ENCODE measurements at regions not wholly inside any gene's neighbourhood (a gene's known extent, or its start where the extent isn't known, plus 50 kb on each side); places are given as distances from the start of the nearest gene placed in this dataset.
"Not testable (repeated sequence)": the region's sequence is repeated elsewhere in the genome, so short reads cannot be mapped to it uniquely, and the experiment has no call there.

DNA sequence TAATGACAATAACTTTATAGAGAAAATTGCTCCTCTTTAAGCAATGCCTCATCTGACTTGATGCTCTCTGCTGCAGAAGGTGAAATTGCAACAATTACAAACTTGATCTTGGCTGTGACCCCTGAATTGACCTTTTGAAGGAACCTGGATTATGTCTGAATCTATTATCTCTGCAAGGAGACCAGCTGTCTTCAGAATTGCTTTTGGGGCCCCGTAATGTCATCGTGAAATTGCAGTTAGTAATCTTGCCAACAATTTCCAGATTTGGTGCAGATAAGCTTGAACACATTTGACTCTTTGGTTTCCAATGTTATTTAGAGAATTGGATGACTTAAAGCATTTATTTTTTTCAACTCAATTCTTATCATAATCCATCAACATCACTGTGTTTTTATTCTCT, 520.6 kb downstream of the CCSER2 start:
- no peak for DNase-seq (ENCODE audit: low read depth in 2 of 2)

DNA sequence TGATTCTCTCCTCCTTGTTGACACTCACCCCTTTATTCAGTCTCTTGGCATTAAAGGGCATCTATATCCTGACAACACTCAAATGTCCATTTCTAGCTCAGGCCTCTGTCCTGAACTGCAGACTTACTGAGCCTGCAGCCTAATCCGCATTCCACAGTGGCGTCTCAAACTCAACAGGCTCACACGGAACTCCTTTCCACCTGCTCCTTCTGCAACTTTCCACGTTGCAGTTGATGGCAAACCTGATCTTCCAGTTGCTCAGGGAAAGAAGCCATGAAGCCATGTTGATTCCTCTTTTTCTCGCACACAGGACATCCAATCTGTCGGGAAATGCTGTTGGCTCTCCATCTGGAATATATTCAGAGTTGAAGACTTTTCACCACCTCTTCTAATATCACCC, 522.4 kb downstream of the CCSER2 start:
- DNase-seq (ENCODE audit: low read depth in 2 of 2), result no peak

DNA sequence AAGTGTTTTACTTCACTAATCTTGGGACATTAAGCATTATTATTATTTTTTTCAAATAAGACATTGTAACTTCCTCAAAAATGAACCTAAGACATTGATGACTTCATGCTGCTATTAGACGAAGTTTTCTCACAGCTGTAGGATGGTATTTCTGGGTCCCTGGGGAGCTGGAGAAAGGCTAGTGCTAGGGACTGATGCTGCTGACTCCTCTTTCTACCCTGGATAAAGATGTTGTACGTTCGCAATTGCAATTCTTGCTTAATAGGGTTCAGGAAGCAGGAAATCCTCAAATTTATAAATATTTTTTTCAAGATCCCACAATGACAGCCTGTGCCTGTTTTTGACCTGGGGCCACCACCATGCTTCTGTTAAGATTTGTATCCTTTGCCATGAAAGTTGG, 526.0 kb downstream of the CCSER2 start:
- DNase-seq (ENCODE audit: low read depth in 2 of 2), result no peak

DNA sequence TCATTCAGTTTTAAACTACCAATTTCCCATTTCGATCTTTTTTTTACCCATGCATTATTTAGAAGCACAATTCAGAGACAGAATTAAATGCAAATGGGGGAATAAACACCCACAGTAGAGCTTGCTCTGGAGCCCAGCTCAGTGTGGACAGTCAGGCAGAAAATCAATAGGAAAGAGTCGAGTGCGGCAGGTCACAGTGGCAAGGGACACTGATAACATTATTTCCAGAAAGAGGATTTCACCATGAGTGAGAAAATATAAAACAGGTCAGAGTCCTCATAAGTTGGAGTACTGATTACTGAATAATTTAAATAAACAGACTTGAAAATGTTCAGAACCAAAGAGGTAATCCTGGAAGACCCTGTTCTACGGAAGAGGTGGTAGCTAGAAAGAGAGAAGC, 532.5 kb downstream of the CCSER2 start:
- DNase-seq (ENCODE audit: low read depth in 2 of 2), result no peak

DNA sequence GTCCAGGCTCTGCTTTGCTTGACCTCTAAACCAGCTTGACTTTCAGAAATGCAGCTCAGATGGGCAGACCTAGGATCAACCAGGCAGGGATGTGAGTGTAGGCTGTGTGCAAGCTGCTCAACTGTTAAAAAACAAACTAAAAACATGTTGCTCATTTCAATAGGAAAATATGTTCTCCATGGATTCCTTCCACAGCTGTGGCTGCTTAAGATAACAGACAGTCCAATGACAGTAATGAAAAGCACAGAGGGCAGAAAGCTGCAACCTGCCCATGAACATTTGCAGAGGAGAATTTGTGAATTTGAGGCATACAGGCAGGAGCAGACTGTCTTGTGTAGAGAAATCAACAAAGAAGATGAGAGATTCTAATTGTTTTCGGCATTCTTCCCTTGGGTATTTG, 534.2 kb downstream of the CCSER2 start:
- DNase-seq (ENCODE audit: low read depth in 2 of 2), result no peak

DNA sequence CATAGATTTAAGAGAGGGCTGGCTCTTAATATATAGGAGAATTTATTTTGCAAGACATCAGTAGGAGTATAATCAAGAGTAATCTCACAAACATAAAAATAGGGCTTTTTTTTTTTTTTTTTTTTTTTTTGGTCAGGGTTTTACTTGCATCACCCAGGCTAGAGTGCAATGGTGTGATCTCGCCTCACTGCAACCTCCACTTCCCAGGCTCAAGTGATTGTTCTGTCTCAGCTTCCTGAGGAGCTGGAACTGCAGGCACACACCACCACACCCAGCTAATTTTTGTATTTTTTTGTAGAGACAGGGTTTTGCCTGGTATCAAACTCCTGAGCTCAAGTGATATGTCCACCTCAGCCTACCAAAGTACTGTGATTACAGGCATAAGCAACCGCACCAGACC, 535.3 kb downstream of the CCSER2 start:
- DNase-seq (ENCODE audit: low read depth in 2 of 2), result no peak

DNA sequence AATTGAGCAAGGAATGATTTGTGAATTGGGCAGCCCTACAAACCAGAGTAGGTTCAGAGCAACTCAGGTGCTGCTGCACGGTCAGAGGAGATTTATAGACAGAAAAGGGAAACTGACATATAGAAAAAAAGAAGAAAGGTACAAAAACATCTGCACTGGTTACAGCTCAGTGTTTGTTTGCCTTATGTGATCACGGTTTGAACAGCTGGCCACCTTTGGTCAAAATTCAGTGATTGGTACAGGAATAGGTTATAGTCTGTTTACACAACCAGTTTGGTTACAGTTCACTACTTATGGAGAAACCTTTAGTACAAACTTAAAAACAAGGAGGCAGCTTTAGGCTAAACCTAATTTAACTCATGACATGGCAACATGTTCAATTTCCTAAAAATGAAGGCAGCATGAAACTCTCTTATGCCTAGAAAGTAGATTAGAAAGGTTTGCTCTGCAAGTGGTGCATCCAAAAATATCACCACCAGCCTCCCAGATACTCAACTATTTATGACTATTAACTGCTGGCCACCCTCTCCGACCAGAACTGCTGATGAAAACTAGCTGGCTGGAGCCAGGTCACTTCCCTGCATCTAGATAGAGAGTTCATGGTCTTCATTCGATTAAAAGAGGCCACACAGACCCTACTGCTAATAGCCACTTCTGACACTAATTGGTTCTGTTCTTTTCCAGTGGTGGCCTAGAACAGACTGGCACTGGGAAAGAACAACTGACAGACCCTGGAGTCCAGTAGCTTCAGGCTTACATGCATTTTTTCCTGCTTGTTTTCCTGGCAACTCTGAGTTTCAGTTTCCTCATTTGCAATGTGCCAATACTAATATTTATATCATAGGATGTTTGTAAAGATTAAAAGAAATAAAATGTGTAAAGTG, 548.0 kb downstream of the CCSER2 start:
- DNase-seq (ENCODE audit: low read depth in 2 of 2), result no peak

DNA sequence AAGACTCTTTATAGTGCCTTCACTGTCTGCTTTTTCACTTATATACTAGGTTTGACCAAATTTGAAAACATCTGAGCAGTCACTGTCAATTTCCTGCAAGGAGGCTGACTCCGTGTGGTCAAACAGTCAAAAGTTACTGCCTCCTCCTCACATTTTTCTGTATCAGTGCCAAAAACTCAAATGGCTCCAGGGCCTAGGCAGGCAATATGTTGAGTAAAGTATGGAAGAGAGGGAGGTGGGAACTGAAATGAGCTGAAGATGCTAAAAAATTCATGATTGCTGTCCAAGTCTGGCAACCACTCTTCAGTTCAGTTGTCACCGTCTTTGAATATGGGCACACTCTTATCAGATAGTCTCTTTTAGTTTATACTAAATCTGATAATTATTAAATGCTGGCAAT, 551.6 kb downstream of the CCSER2 start:
- DNase-seq (ENCODE audit: low read depth in 2 of 2), result no peak

DNA sequence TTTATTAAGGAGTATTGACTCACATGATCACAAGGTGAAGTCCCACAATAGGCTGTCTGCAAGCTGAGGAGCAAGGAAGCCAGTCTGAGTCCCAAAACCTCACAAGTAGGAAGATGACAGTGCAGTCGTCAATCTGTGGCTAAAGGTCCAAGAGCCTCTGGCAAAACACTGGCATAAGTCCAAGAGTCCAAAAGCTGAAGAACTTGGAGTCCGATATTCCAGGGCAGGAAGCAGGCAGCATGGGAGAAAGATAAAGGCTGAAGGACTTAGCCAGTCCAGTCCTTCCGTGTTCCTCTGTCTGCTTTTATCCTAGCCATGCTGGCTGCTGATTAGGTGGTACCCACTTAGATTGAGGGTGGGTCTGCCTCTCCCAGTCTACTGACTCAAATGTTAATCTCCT, 553.3 kb downstream of the CCSER2 start:
- not testable (repeated sequence) for DNase-seq (ENCODE audit: low read depth in 2 of 2)

DNA sequence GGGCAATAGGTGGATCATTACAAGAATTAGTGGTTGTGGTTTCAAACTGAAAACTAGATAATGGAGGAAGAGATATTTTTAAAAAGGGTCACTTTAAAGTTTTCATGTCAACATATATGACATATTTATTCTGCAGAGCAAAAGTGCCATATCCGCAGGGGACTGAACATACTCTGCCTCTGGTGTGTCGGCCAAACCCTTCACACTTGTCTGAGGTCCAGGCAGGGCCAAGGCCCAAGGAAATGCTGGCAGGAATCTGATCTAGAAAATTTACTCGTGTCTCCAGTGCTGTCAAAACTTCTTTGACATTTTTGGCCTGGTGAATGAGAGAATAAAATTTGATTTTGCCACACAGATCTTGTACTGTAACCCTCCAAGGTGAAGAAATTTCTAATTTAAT, 562.3 kb downstream of the CCSER2 start:
- DNase-seq (ENCODE audit: low read depth in 2 of 2), result no peak

DNA sequence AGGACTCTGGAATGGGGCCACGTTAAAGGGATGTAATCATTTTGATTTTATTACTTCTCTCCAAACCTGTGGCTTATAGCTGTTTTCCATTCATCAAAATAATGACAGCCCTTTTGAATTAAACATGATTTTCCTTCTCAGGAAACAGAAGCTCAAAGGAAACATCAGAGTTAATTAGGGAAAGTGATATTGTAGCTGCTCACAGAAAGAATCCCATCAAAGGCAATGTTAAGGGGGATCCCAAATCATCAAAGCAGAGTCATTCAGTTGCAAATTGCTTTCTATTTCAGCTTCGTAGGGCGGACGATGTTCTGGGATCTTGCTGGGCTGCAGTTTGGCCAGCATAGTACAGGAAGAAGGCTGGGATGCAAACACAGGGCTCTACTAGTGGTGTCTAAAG, 563.2 kb downstream of the CCSER2 start:
- DNase-seq (ENCODE audit: low read depth in 2 of 2), result no peak

DNA sequence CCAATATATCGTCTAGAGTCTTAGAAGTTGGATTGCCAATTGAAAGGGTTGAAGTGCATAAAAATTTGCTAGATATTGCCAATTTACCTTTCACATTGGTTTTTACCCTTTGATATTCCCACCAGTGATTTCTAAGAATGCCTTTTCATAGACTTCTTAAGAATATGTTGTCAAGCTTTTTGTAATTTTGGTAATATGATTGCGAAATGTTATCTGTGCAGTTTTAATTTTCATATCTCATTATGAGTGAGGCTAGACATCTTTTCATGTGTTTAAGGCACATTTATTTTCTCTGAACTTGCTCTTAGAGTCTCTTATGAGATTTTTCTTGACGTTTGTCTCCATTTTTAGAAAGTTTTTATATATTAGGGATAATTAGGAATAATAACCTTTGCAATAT, 567.2 kb downstream of the CCSER2 start:
- no peak for DNase-seq (ENCODE audit: low read depth in 2 of 2)

DNA sequence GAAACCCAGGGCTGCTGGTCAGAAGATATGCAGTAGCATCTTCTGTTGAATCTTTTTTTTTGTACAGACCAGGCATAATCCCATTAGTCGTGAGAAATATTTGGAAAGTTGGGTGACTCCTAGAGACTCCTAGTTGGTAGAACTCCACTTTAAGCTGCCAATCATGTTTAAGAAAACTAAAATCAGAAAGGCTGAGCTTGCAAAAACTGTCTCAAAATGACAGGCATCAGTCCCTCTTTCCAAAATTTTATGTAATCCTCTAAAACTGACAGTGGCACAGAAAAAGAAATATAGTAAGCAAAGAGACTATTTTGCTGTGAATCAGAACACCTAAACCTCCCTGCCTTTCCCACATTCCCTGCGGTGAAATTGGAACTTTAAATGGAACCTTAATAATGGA, 568.5 kb downstream of the CCSER2 start:
- no peak for DNase-seq (ENCODE audit: low read depth in 2 of 2)

DNA sequence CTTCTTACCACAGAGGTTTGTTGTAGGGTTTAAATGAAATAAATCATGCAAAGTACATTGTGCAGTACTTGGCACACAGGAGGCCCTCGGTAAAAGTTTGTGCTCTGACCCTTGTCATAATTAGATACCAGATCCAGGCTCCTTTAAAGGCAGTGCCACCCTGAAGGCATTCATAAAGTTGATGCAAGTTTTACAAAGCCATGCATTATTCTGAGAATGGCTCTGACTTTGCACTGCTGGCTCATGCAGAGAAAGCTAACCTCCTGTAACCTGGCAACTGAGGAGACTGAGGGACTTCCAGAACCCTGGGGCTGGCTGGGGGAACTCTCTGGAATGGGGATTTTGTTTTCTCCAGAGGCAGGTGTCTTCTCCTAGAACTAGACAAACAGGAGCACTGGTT, 570.9 kb downstream of the CCSER2 start:
- no peak for DNase-seq (ENCODE audit: low read depth in 2 of 2)

DNA sequence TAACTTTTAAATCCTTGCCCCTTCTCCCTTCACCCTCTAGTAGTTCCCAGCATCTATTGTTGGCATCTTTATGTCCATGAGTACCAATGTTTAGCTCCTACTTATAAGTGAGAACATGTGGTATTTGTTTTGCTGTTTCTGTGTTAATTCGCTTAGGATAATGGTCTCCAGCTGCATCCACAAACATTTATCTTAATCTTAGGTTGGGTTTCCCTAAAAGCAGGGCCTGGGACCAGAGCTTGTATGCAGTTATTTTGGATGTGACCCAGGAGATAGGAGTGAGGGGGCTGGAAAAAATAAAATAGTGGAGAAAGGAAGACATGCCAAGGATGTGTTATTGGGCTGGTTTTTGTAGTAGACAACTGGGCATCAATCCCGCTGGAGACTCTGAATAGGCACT, 571.8 kb downstream of the CCSER2 start:
- no peak for DNase-seq (ENCODE audit: low read depth in 2 of 2)

DNA sequence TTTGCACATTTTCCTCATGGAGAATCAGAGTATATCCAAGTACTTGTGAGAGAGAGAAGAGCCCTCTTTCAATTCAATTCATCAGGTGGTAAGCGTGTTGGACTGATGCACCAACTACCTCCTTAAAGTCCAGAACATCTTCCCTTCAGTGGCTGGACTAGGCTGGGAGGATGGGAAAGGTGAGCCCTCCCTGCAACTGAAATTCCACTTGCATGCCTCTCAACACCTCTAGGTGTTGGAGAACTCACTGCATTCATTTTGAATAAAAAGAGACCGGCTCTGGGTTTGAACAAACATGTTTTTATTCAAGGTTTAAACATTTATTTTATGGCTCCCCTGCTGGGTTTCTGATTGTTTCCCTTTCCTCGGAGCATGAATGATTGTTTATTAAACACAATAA, 573.5 kb downstream of the CCSER2 start:
- DNase-seq (ENCODE audit: low read depth in 2 of 2), result no peak

DNA sequence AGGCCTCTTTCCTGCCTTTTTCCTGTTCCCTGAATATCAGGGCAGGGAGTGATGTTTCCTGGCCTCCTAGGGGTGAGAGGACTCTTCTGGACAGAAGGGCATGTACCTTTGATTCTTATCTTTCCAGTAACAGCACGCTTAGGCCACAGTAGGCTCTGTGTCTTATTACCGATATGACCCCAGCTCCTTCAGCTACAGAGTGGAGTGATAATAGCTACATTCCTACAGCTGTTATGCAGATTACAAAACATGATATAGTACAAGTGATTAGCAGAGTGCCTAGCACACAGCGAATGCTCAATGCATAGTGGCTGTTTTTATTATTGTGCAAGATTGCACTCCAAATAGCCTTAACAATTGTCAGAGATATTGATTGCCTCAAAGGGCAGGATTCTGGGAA, 574.2 kb downstream of the CCSER2 start:
- DNase-seq (ENCODE audit: low read depth in 2 of 2), result no peak

DNA sequence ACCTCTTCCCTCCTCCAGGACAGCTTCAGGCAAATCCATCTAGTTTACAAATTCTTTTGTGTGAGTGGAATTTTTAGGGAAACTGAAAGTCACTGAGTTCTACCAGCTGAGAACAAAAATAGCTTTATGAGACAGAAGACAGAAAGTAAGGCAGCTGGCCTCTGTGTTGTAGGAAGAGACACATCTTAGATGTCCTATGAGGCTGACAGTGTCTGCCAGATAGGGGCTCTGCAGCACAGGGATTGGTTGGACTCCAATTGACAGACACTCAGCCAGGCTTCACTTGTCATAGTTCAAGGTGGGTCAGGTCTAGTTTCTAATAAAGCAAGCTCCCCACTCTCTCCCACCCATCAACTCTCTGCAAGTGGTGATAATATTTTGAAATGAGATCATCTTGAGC, 574.9 kb downstream of the CCSER2 start:
- no peak for DNase-seq (ENCODE audit: low read depth in 2 of 2)

DNA sequence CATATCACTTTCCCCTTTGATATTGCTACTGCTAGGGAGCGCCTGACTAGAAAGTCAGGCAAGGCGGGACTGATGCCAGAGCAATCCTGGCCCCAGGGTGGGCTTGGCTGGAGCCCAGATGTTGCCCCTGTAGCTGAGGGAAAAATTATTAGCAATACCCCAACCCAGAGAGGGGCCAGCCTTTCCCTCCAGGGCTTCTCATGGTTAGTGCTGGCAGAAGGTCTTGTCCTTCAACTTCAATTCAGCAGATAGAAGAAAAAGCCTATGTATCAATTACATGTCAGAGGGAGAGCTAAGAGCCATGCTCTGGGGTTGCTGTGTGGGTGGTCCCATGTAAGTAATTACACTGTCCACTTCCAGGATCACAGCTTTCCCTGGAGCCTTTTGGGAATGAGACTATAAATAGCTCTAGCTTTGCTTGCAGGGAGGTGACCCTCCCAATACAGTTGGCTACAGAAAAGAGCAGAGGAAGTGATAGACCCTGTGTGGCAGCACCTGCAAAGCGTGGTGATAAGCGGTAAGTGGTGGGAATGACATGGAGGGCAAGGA, 579.1 kb downstream of the CCSER2 start:
- DNase-seq (ENCODE audit: low read depth in 2 of 2), result no peak

DNA sequence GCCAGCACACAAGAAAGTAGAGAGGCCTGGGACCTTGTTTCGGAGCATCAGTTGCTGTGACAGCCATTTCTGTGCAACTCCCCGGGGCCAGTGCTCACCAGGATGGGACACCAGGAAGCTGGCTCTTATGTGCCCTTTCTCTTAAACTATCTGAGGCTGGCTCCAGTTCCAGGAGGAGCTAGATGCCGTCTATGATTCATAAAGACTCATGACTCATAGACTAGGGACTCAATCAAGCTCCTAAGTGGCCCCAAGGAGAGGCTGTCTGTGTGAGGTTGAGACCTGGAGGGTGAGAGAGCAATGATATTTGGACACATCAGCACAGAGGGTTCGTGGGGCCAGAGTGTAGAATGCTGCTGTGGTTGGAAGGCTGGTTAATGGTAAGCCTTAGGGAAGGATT, 580.1 kb downstream of the CCSER2 start:
- no peak for DNase-seq (ENCODE audit: low read depth in 2 of 2)

DNA sequence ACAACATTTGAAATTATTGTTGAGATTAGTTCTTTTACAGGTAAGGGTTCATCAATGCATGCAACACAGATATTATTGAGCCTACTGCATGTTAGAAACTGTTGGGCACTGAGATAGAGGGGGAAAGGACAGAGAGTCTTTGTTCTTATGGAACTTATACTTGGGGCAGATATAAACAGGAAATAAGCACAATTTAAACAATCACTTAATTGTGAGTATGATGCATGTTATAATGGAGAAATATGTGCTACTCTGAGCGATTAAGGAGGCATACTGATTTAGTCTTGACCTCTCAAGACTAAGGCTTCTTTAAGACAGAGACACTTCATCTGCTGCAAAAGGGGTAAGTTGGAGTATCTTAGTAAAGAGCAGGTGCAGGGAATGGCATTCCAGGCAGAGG, 593.3 kb downstream of the CCSER2 start:
- DNase-seq (ENCODE audit: low read depth in 2 of 2), result no peak

DNA sequence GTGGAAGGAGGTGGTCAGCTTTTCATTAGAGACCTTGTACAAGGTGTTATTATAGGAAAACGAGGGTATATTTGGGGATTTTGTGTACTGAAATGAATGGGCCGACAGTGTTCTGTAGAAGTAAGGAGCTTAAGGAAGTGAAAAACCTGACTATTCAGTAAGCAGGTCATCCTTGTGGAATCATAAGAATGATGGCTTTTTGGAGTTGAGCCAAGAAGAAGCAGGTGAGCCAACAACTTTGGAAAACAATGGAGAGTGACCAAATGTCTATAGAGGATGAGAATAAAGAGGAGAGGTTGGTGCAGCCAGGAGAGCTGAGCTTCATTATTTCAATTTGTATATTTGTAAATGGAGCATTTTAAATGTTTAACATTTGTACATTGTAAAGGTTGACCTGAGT, 595.7 kb downstream of the CCSER2 start:
- no peak for DNase-seq (ENCODE audit: low read depth in 2 of 2)

DNA sequence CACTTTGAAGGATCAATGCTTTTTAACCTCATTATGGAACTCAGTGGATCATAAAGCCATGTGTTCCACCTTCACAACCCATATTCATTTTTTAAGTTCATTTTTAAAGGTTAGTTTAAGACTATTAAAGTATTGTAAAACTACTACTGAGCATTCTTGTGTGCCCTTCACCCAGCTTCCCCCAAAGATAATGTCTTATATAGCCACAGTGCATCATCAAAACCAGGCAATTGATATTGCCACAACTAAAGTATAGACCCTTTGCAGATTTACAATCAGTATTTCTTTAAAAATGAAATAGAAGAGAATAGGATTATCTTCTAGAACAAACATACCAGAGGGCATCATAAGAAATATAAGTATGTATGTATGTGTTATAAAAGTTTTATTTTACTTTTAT, 597.1 kb downstream of the CCSER2 start:
- no peak for DNase-seq (ENCODE audit: low read depth in 2 of 2)

DNA sequence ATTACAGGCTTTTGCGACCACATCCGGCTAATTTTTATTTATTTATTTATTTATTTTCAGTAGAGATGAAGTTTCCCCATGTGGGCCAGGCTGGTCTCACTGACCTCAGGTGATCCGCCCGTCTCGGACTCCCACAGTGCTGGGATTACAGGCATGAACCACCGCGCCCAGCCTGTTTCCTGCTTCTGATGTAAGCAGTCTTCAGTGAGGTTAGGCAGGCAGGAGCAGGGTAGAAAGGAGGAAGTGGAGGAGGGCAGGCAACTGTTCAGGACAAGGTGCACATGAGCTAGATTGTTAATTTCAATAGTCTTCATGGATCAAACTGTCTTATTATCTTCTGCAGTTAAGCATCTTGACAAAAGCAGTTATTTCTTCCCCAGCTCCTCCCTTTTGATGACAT, 605.0 kb downstream of the CCSER2 start:
- no peak for DNase-seq (ENCODE audit: low read depth in 2 of 2)
